Spleen (tissue), 11 donors: ENCODE measurements at regions not wholly inside any gene's neighbourhood (a gene's known extent, or its start where the extent isn't known, plus 50 kb on each side); places are given as distances from the start of the nearest gene placed in this dataset.

Experiments
- DNase-seq: peaks from one replicate; pipeline ENCODE4 v3.0.0-alpha.2; 2020
- H3K27ac ChIP-seq, 8 donors: fragments of 200-600 bp; sonication (generic) in 7 of 8; 1 replicate in 4 of 8; 2 replicates in 4 of 8; pipeline versions ENCODE4 v1.5.0 to v1.8.0; 2016 to 2021; ENCODE audit warnings: inconsistent platforms in 4 of 8, mild to moderate bottlenecking in 4 of 8, moderate library complexity in 1 of 8
- H3K27me3 ChIP-seq, 7 donors: fragments of 200-600 bp; sonication (generic) in 6 of 7; replicated peaks in 1 of 7; 1 replicate in 4 of 7; 2 replicates in 3 of 7; pipeline versions ENCODE4 v1.5.0 to v1.8.0; 2016 to 2021; ENCODE audit warnings: inconsistent platforms in 3 of 7, mild to moderate bottlenecking in 1 of 7
- H3K36me3 ChIP-seq, 6 donors: fragments of 200-600 bp; sonication (generic) in 5 of 6; 1 replicate in 4 of 6; 2 replicates in 2 of 6; pipeline versions ENCODE4 v1.5.0 to v1.8.0; 2016 to 2021; ENCODE audit warnings: inconsistent platforms in 2 of 6
- H3K4me1 ChIP-seq, 6 donors: fragments of 200-600 bp; sonication (generic) in 5 of 6; 1 replicate in 3 of 6; 2 replicates in 3 of 6; pipeline versions ENCODE4 v1.5.0 to v1.8.0; 2016 to 2021; ENCODE audit warnings: inconsistent platforms in 3 of 6
- H3K4me3 ChIP-seq, 8 donors: fragments of 200-600 bp; sonication (generic) in 7 of 8; 1 replicate in 4 of 8; 2 replicates in 4 of 8; pipeline versions ENCODE4 v1.5.0 to v1.8.0; 2016 to 2021; ENCODE audit warnings: inconsistent platforms in 4 of 8, mild to moderate bottlenecking in 4 of 8, moderate library complexity in 2 of 8
- H3K9me3 ChIP-seq, 8 donors: fragments of 200-600 bp; sonication (generic) in 7 of 8; 1 replicate in 4 of 8; 2 replicates in 4 of 8; pipeline versions ENCODE4 v1.5.0 to v1.8.0; 2016 to 2021; ENCODE audit warnings: inconsistent platforms in 4 of 8
- CTCF ChIP-seq, 11 experiments: fragments of 200-600 bp in 7 of 11; fragments of 450-650 bp in 4 of 11; sonication (generic) in 4 of 11; IDR thresholded peaks in 8 of 11; conservative IDR thresholded peaks in 3 of 11; 1 replicate in 7 of 11; 2 replicates in 4 of 11; pipeline versions ENCODE4 v1.4.0 to v1.8.0; 2016 to 2021; ENCODE audit warnings: antibody characterized with exemption in 11 of 11, inconsistent platforms in 4 of 11, mild to moderate bottlenecking in 1 of 11
- POLR2A ChIP-seq, 3 donors: fragments of 450-650 bp; IDR thresholded peaks; one replicate each; pipeline ENCODE4 v1.5.1; 2017; ENCODE audit warnings: antibody characterized with exemption in 3 of 3, mild to moderate bottlenecking in 1 of 3
- POLR2AphosphoS5 ChIP-seq, 3 donors: sonication (generic); formaldehyde crosslinking; IDR thresholded peaks; one replicate each; pipeline ENCODE4 v1.5.1; 2017; ENCODE audit warnings: antibody characterized with exemption in 3 of 3
- whole genome bisulfite sequencing, 5 donors: extraction: QIAGEN DNeasy Blood & Tissue Kit in 3 of 5; methylation state at CpG; one replicate each; pipeline versions ENCODE4 v1.1.5 to v1.1.7; 2013 to 2018; 5-methylcytosine and 5-hydroxymethylcytosine counted together
- intact Hi-C: fragments of 100-400 bp; cut with DNase I; formaldehyde crosslinking; loops from one replicate; pipeline ENCODE4 v1.15.0; 2023; ENCODE audit warnings: low total_unique reads
- donor health status: healthy with polysubstance abuse.
- donor health status: DM: no; HTN: no; CAD: no; lungs with moderate emphysema.
- donor health status: DM: no; HTN: no; CAD: no.
- donor health status: Bipolar disorder and iron deficiency.
- donor health status: healthy.
- donor health status: DM: no; HTN: no; CAD: no.
- donor health status: DM: yes; HTN: yes; CAD: no.

DNA sequence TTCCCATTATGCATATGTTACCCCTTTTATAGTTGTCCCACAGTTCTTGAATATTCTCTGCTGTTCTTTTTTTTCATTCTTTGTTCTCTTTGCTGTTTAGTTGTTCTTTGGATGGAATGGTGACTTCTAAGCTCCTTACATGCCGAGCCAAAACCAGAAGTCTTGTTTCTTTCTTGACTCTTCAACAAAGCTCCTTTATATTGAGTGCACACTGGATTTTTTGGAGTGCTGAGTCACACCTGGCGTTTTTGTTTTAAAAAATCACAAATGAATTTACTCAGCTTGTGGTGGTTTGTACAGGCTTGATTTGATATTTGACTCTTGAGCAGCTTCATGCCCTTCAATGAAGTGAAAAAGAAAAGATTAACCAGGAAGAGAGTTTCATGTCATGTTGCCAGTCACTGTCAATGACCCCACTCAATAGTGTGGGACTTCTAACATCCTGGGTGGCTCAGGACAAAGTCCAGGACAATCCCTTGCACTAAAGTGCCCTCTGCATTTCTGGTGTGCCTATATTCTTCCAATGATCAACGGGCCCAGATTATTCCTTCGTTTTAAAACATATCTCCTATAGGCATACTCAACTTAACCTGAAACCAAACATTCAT is 112.4 kb upstream of the SLC38A4 start:
- no peaks in the 10 kb centered on the region for H3K4me1 ChIP-seq
- no peaks in the 10 kb centered on the region for H3K27me3 ChIP-seq
- intact Hi-C loops, result no loop called here
- DNase-seq, result no peak
- no peaks in the 10 kb centered on the region for H3K36me3 ChIP-seq
- H3K9me3 ChIP-seq, result no peaks in the 10 kb centered on the region
- no peak overlapping the region for H3K27ac ChIP-seq
- no peak overlapping the region for H3K4me3 ChIP-seq
- WGBS, 5 donors, result 80 to 89% (median 83%) methylated on average over 4 of the region's 4 CpGs
- TF ChIP-seq POLR2A (IDR thresholded peaks at IDR 0.05) (no peak), POLR2AphosphoS5 (IDR thresholded peaks at IDR 0.05) (no peak), CTCF (IDR thresholded peaks at IDR 0.05 in 8 of 11, conservative IDR thresholded peaks at IDR 0.05 in 3 of 11) (no peak)

GRCh38 chr12:46941981-46942380 is 116.2 kb upstream of the SLC38A4 start:
- intact Hi-C loops, result no loop called here
- WGBS, 5 donors, result 52 to 100% (median 91%) methylated on average over 1 of the region's 1 CpG
- DNase-seq, result no peak
- no peak overlapping the region for H3K4me3 ChIP-seq
- no peak overlapping the region for H3K27ac ChIP-seq
- no peaks in the 10 kb centered on the region for H3K9me3 ChIP-seq
- H3K27me3 ChIP-seq, result no peaks in the 10 kb centered on the region
- H3K4me1 ChIP-seq, result no peaks in the 10 kb centered on the region
- no peak for TF ChIP-seq POLR2AphosphoS5 (IDR thresholded peaks at IDR 0.05)
- no peak for TF ChIP-seq POLR2A (IDR thresholded peaks at IDR 0.05)
- no peak for TF ChIP-seq CTCF (IDR thresholded peaks at IDR 0.05 in 8 of 11, conservative IDR thresholded peaks at IDR 0.05 in 3 of 11)
- H3K36me3 ChIP-seq, result no peaks in the 10 kb centered on the region

DNA sequence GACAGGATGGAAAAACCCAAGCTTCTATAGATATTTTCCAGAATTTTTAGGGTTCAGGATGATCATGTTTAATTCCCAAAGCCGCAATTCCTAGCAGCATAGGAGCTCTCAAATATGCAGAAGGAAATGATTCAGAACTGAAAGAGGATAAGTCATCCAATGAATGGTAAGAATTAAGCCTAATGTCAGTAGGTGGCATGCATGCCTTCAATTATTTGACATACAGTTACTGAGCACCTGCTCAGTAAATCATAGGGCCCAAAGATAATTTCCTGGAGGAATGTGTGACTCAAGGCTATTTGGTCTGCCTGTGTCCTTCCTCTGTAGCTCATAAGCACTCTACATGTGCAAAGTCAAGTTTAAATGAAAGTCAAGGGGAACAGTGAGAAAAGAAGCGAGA is 116.8 kb upstream of the SLC38A4 start:
- no peaks in the 10 kb centered on the region for H3K4me1 ChIP-seq
- H3K27ac ChIP-seq, result no peak overlapping the region
- no peaks in the 10 kb centered on the region for H3K27me3 ChIP-seq
- no peak overlapping the region for H3K4me3 ChIP-seq
- TF ChIP-seq CTCF (IDR thresholded peaks at IDR 0.05 in 8 of 11, conservative IDR thresholded peaks at IDR 0.05 in 3 of 11) (no peak), POLR2A (IDR thresholded peaks at IDR 0.05) (no peak), POLR2AphosphoS5 (IDR thresholded peaks at IDR 0.05) (no peak)
- DNase-seq, result no peak
- intact Hi-C loops, result no loop called here
- no peaks in the 10 kb centered on the region for H3K36me3 ChIP-seq
- 80 to 97% (median 90%) methylated on average over 2 of the region's 2 CpGs for WGBS, 5 donors
- H3K9me3 ChIP-seq, result no peaks in the 10 kb centered on the region

DNA sequence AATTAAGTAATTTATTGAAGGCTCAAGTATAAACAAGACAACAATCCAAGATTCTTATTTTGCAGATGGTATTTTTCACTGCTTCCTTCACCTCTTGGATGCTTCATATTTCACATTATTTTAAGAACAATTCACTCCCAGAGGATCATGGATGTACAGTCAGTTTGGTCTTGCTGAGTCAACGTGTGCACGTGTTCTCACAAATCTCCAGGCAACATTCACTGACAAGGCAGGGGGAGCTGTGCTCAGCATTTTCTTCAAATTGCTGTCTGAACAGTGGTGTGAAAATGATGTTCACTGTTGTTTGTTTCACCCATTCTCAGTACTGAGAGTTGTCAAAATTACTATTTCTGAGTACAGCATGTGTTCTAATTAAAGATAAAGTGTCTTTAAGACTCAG is 118.3 kb upstream of the SLC38A4 start:
- H3K9me3 ChIP-seq, result no peaks in the 10 kb centered on the region
- WGBS, 5 donors, result 16 to 41% (median 32%) methylated on average over 2 of the region's 2 CpGs

More for the DNA sequence above, 118.3 kb upstream of the SLC38A4 start:
- intact Hi-C loops, result no loop called here
- Histone ChIP-seq H3K27ac (no peak overlapping the region), H3K4me3 (no peak overlapping the region), H3K27me3 (no peaks in the 10 kb centered on the region), H3K36me3 (no peaks in the 10 kb centered on the region), H3K4me1 (no peaks in the 10 kb centered on the region)
- no peak for DNase-seq
- TF ChIP-seq CTCF (IDR thresholded peaks at IDR 0.05 in 8 of 11, conservative IDR thresholded peaks at IDR 0.05 in 3 of 11), result no peak
- TF ChIP-seq POLR2A (IDR thresholded peaks at IDR 0.05), result no peak
- no peak for TF ChIP-seq POLR2AphosphoS5 (IDR thresholded peaks at IDR 0.05)
